K562 (cell line): ENCODE measurements at regions not wholly inside any gene's neighbourhood (a gene's known extent, or its start where the extent isn't known, plus 50 kb on each side); places are given as distances from the start of the nearest gene placed in this dataset.

Experiments used
- ATAC-seq: fragments of 200-7000 bp; cut with Tn5 transposase; 3 replicates; pipeline ENCODE4 v1.9.1; 2020; ENCODE audit warnings: moderate library complexity
- BruUV-seq: library from RNA; stranded (reverse); fragments of 400-500 nt; replicated peaks from 2 replicates; lab custom pipeline; 2021; lab: Mats Ljungman, UMichigan
- CTCF ChIA-PET: fragments of 300-600 bp; formaldehyde crosslinking; extraction: SDS; loops from one replicate; lab custom pipeline; 2021; ENCODE audit warnings: low intra/inter-chr PET ratio; lab: Yijun Ruan, JAX
- POLR2A ChIA-PET: fragments of 300-600, 350-650 bp; sonication (Branson Sonifier 250); formaldehyde crosslinking; extraction: SDS; loops from one replicate; lab custom pipeline; 2021; ENCODE audit warnings: antibody characterized with exemption, inconsistent platforms; lab: Yijun Ruan, JAX
- DNase-seq, 4 experiments: peaks; one replicate each; pipeline versions ENCODE4 v3.0.0 to v3.0.0-alpha.2; 2011 to 2018; ENCODE audit warnings: low spot score in 3 of 4, mixed read lengths in 3 of 4; ENCODE audit errors: extremely low read depth in 1 of 4
- FAIRE-seq: peaks from 2 replicates; lab custom pipeline; 2011; peaks lifted over from hg19 to GRCh38; lab: Jason Lieb, UNC
- H2AFZ ChIP-seq: 2 replicates; pipeline ENCODE4 v1.6.0; 2011; ENCODE audit warnings: low read depth, low read length, control low read depth, inconsistent platforms
- H3K27ac ChIP-seq: fragments of 200-600 bp; 3 replicates; pipeline ENCODE4 v1.8.0; 2011; ENCODE audit warnings: low read depth, mild to moderate bottlenecking, control low read depth, inconsistent platforms, low read length, moderate library complexity, mixed read lengths; ENCODE audit errors: extremely low read depth
- H3K27me3 ChIP-seq, 2 experiments: fragments of 300-600 bp in 1 of 2; 2 replicates in 1 of 2; 3 replicates in 1 of 2; pipeline versions ENCODE4 v1.6.0 to v1.8.0; 2011; ENCODE audit warnings: inconsistent platforms in 2 of 2, low read length in 2 of 2, mild to moderate bottlenecking in 1 of 2, mixed read lengths in 1 of 2, moderate library complexity in 1 of 2; ENCODE audit not compliant: control insufficient read depth in 2 of 2, insufficient read depth in 2 of 2
- H3K36me3 ChIP-seq: fragments of 300-600 bp; 3 replicates; pipeline ENCODE4 v1.8.0; 2011; ENCODE audit warnings: mild to moderate bottlenecking, low read length, inconsistent platforms; ENCODE audit not compliant: control insufficient read depth, insufficient read depth
- H3K4me1 ChIP-seq, 2 experiments: fragments of 200-600 bp in 1 of 2; replicated peaks in 1 of 2; 2 replicates in 1 of 2; 3 replicates in 1 of 2; pipeline versions ENCODE4 v1.5.1 to v1.8.0; 2011; ENCODE audit warnings: inconsistent platforms in 2 of 2, low read length in 2 of 2, mild to moderate bottlenecking in 1 of 2, mixed read lengths in 1 of 2, moderate library complexity in 1 of 2; ENCODE audit not compliant: control insufficient read depth in 2 of 2, insufficient read depth in 2 of 2
- H3K4me2 ChIP-seq: 2 replicates; pipeline ENCODE4 v1.6.1; 2011; ENCODE audit warnings: low read length, control low read depth, inconsistent platforms, mixed read lengths; ENCODE audit not compliant: insufficient read depth
- H3K4me3 ChIP-seq: fragments of 200-600 bp; sonication (generic), shearing (Covaris generic); 2 replicates; pipeline ENCODE4 v1.5.1; 2016; ENCODE audit warnings: control low read depth, inconsistent platforms
- H3K79me2 ChIP-seq: fragments of 200-600 bp; 3 replicates; pipeline ENCODE4 v1.8.0; 2011; ENCODE audit warnings: low read length, inconsistent platforms; ENCODE audit not compliant: control insufficient read depth, insufficient read depth
- H3K9ac ChIP-seq, 2 experiments: 2 replicates each; pipeline versions ENCODE4 v1.6.0 to v1.6.1; 2011; ENCODE audit warnings: low read depth in 2 of 2, low read length in 2 of 2, control low read depth in 1 of 2, inconsistent platforms in 1 of 2, mild to moderate bottlenecking in 1 of 2, mixed read lengths in 1 of 2; ENCODE audit not compliant: insufficient read depth in 1 of 2
- H3K9me1 ChIP-seq: one replicate; pipeline ENCODE4 v1.6.0; 2011; ENCODE audit warnings: inconsistent platforms, mild to moderate bottlenecking, low read length, moderate library complexity; ENCODE audit not compliant: control insufficient read depth, insufficient read depth
- H3K9me3 ChIP-seq: replicated peaks from 2 replicates; pipeline ENCODE4 v1.5.1; 2011; ENCODE audit warnings: low read depth, low read length, inconsistent platforms; ENCODE audit not compliant: control insufficient read depth, insufficient read depth
- H4K20me1 ChIP-seq: replicated peaks from 2 replicates; pipeline ENCODE4 v1.6.1; 2011; ENCODE audit warnings: low read length, inconsistent platforms, mixed read lengths; ENCODE audit not compliant: control insufficient read depth, insufficient read depth
- CREB1 ChIP-seq, 2 experiments: sonication (generic) in 1 of 2; formaldehyde crosslinking in 1 of 2; IDR thresholded peaks; 2 replicates each; pipeline versions ENCODE4 v1.6.1 to v1.8.0; 2012 to 2022; ENCODE audit warnings: inconsistent platforms in 1 of 2, mild to moderate bottlenecking in 1 of 2, missing genetic modification reagents in 1 of 2, moderate library complexity in 1 of 2
- HIVEP1 ChIP-seq: fragments of 250-450 bp; sonication (Bioruptor Pico); IDR thresholded peaks from 2 replicates; pipeline ENCODE4 v1.4.0; 2020; ENCODE audit warnings: mild to moderate bottlenecking
- HNRNPL ChIP-seq: fragments of 200-400 bp; formaldehyde crosslinking; IDR thresholded peaks from 2 replicates; pipeline ENCODE4 v1.6.1; 2017; ENCODE audit warnings: low read depth, mild to moderate bottlenecking, low read length
- HSF4 ChIP-seq: fragments of 250-450 bp; sonication (Bioruptor Pico); IDR thresholded peaks from 2 replicates; pipeline ENCODE4 v2.1.2; 2022; ENCODE audit warnings: mild to moderate bottlenecking, moderate library complexity, borderline replicate concordance
- POLR2B ChIP-seq: fragments of 450-650 bp; IDR thresholded peaks from 2 replicates; pipeline ENCODE4 v1.6.1; 2018; ENCODE audit warnings: low read depth; ENCODE audit not compliant: partially characterized antibody
- POLR2G ChIP-seq: fragments of 200-400 bp; formaldehyde crosslinking; IDR thresholded peaks from 2 replicates; pipeline ENCODE4 v1.6.1; 2017; ENCODE audit warnings: low read depth, mild to moderate bottlenecking, antibody characterized with exemption, low read length, moderate library complexity
- POLR3G ChIP-seq: IDR thresholded peaks from 2 replicates; pipeline ENCODE4 v1.6.1; 2011; ENCODE audit not compliant: insufficient read length, insufficient replicate concordance; ENCODE audit errors: extremely low read depth
- RFX7 ChIP-seq: fragments of 250-450 bp; sonication (Bioruptor Pico); IDR thresholded peaks from 2 replicates; pipeline ENCODE4 v1.5.1; 2021; ENCODE audit warnings: mild to moderate bottlenecking
- SAP30 ChIP-seq: fragments of 200-600 bp; sonication (generic); IDR thresholded peaks from 2 replicates; pipeline ENCODE4 v1.6.1; 2012; ENCODE audit warnings: borderline replicate concordance, low read depth, mild to moderate bottlenecking, moderate library complexity, low read length, control low read depth, inconsistent platforms; ENCODE audit not compliant: insufficient read depth, poor library complexity, severe bottlenecking
- SMC3 ChIP-seq: conservative IDR thresholded peaks from 2 replicates; pipeline ENCODE4 v1.6.1; 2011; ENCODE audit warnings: low read depth, low read length, improper control_type of control experiment; ENCODE audit not compliant: insufficient read depth
- STAG1 ChIP-seq: sonication (generic); formaldehyde crosslinking; IDR thresholded peaks from 2 replicates; pipeline ENCODE4 v1.5.0; 2020; ENCODE audit warnings: missing genetic modification reagents, borderline replicate concordance
- ZBTB8A ChIP-seq: fragments of 450-650 bp; IDR thresholded peaks from 2 replicates; pipeline ENCODE4 v1.6.1; 2018; ENCODE audit warnings: mild to moderate bottlenecking, moderate library complexity; ENCODE audit not compliant: partially characterized antibody
- ZFPM2 ChIP-seq: fragments of 250-450 bp; sonication (Bioruptor Pico); IDR thresholded peaks from 2 replicates; pipeline ENCODE4 v1.5.1; 2022; ENCODE audit warnings: mild to moderate bottlenecking
- ZNF696 ChIP-seq: fragments of 250-450 bp; sonication (Bioruptor Pico); conservative IDR thresholded peaks from 2 replicates; pipeline ENCODE4 v1.4.0; 2020; ENCODE audit warnings: mild to moderate bottlenecking, moderate library complexity
- ZNF76 ChIP-seq: fragments of 250-450 bp; sonication (Bioruptor Pico); IDR thresholded peaks from 2 replicates; pipeline ENCODE4 v1.4.0; 2020; ENCODE audit warnings: mild to moderate bottlenecking, moderate library complexity, borderline replicate concordance
- ZNF79 ChIP-seq: fragments of 250-450 bp; sonication (Bioruptor Pico); IDR thresholded peaks from 2 replicates; pipeline ENCODE4 v1.4.0; 2020; ENCODE audit warnings: low read depth, mild to moderate bottlenecking, moderate library complexity
- WGBS: fragments of 100-300 bp; shearing (Covaris generic); methylation state at CpG from one replicate; pipeline ENCODE4 v1.1.6; 2016; ENCODE audit warnings: low coverage, mixed read lengths; ENCODE audit not compliant: insufficient coverage; ENCODE audit errors: missing lambda C conversion rate; 5-methylcytosine and 5-hydroxymethylcytosine counted together
- in situ Hi-C: fragments of 300-500 bp; cut with MboI; formaldehyde crosslinking; loops from 4 replicates; pipeline ENCODE4 v1.15.0; 2018; ENCODE audit warnings: inconsistent platforms, mixed read lengths
- intact Hi-C: fragments of 100-400 bp; cut with micrococcal nuclease; formaldehyde crosslinking; loops from 2 replicates; pipeline ENCODE4 v1.14.2; 2022
- TF ChIP-seq, protein P1 (sequence below): fragments of 250-450 bp; sonication (Bioruptor Pico); IDR thresholded peaks from 2 replicates; pipeline ENCODE4 v1.4.0; 2020; ENCODE audit warnings: mild to moderate bottlenecking, moderate library complexity

DNA sequence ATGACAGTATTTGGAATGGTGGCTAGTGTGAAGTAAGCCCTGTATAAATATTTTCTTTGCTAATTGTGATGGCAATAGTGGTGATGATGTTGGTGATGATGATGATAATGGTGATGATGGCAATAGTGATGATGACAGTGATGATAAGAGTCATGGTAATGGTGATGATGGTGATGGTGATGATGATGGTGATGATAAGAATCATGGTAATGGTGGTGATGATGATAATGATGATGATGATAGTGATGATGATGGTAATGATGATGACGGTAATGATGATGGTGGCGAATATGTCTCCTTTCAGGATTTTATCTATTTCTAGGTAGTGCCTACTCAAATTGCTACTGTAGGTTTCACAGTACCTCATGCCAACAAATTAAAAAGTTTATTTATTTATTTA, 205.4 kb downstream of the GALR1 start:
- Histone ChIP-seq H3K4me3 (no peak overlapping the region), H3K36me3 (no peaks in the 10 kb centered on the region), H3K9ac (no peak overlapping the region), H3K9me1 (no peaks in the 10 kb centered on the region), H4K20me1 (no peaks in the 10 kb centered on the region), H3K79me2 (no peaks in the 10 kb centered on the region), H3K4me1 (no peaks in the 10 kb centered on the region), H3K27ac (no peak overlapping the region), H2AFZ (no peak overlapping the region), H3K9me3 (no peaks in the 10 kb centered on the region), H3K4me2 (no peak overlapping the region), H3K27me3 (no peaks in the 10 kb centered on the region)
- no peak for FAIRE-seq
- WGBS: 0% methylated on average over 2 of the region's 2 CpGs
- in situ Hi-C loops (no loop called here), intact Hi-C loops (no loop called here)
- no peak for TF ChIP-seq SMC3
- TF ChIP-seq ZNF76 (CRISPR knock-in tag): no peak
- TF ChIP-seq ZNF696 (CRISPR knock-in tag): no peak
- TF ChIP-seq, protein P1, sequence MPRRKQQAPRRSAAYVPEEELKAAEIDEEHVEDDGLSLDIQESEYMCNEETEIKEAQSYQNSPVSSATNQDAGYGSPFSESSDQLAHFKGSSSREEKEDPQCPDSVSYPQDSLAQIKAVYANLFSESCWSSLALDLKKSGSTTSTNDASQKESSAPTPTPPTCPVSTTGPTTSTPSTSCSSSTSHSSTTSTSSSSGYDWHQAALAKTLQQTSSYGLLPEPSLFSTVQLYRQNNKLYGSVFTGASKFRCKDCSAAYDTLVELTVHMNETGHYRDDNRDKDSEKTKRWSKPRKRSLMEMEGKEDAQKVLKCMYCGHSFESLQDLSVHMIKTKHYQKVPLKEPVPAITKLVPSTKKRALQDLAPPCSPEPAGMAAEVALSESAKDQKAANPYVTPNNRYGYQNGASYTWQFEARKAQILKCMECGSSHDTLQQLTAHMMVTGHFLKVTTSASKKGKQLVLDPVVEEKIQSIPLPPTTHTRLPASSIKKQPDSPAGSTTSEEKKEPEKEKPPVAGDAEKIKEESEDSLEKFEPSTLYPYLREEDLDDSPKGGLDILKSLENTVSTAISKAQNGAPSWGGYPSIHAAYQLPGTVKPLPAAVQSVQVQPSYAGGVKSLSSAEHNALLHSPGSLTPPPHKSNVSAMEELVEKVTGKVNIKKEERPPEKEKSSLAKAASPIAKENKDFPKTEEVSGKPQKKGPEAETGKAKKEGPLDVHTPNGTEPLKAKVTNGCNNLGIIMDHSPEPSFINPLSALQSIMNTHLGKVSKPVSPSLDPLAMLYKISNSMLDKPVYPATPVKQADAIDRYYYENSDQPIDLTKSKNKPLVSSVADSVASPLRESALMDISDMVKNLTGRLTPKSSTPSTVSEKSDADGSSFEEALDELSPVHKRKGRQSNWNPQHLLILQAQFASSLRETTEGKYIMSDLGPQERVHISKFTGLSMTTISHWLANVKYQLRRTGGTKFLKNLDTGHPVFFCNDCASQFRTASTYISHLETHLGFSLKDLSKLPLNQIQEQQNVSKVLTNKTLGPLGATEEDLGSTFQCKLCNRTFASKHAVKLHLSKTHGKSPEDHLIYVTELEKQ (CRISPR knock-in tag): no peak
- TF ChIP-seq STAG1 (CRISPR knock-in tag): no peak
- TF ChIP-seq POLR2B: no peak
- no peak for TF ChIP-seq CREB1 (IDR thresholded peaks at IDR 0.05)
- no peak for TF ChIP-seq CREB1 (CRISPR knock-in tag; IDR thresholded peaks at IDR 0.05)
- no peak for TF ChIP-seq HNRNPL
- TF ChIP-seq POLR3G: no peak
- no peak for TF ChIP-seq HIVEP1 (CRISPR knock-in tag)
- TF ChIP-seq POLR2G: no peak
- no peak for TF ChIP-seq RFX7 (CRISPR knock-in tag)
- no peak for TF ChIP-seq HSF4 (CRISPR knock-in tag)
- TF ChIP-seq ZFPM2 (CRISPR knock-in tag): no peak
- TF ChIP-seq ZNF79 (CRISPR knock-in tag): no peak
- TF ChIP-seq ZBTB8A: no peak
- TF ChIP-seq SAP30: no peak
- no TSS peak for BruUV-seq
- CTCF ChIA-PET: no interaction called here
- ATAC-seq: no peak
- POLR2A ChIA-PET: no interaction called here
- DNase-seq: no peak
